SK-N-SH (cell line): ENCODE measurements at regions not wholly inside any gene's neighbourhood (a gene's known extent, or its start where the extent isn't known, plus 50 kb on each side); places are given as distances from the start of the nearest gene placed in this dataset.

Source experiments
- CTCF ChIP-seq: fragments of 200-600 bp; sonication (generic); IDR thresholded peaks from 2 replicates; pipeline ENCODE4 v1.6.1; 2017; ENCODE audit warnings: antibody characterized with exemption, mild to moderate bottlenecking, moderate library complexity
- ELF1 ChIP-seq: IDR thresholded peaks from 2 replicates; pipeline ENCODE4 v1.4.0; 2012
- EP300 ChIP-seq, 2 experiments: IDR thresholded peaks; 2 replicates each; pipeline versions ENCODE4 v1.4.0 to v1.6.1; 2012; ENCODE audit warnings: borderline replicate concordance in 1 of 2, low read depth in 1 of 2, low read length in 1 of 2
- EZH2phosphoT487 ChIP-seq: fragments of 200-600 bp; sonication (generic); IDR thresholded peaks from 2 replicates; pipeline ENCODE4 v1.6.1; 2017; ENCODE audit warnings: low read depth, mixed run types, mild to moderate bottlenecking, antibody characterized with exemption, moderate library complexity, borderline replicate concordance
- FOSL2 ChIP-seq: IDR thresholded peaks from 2 replicates; pipeline ENCODE4 v1.4.0; 2012; ENCODE audit warnings: low read depth, mild to moderate bottlenecking, moderate library complexity, borderline replicate concordance
- MAX ChIP-seq: IDR thresholded peaks from 2 replicates; pipeline ENCODE4 v1.4.0; 2012; ENCODE audit warnings: low read depth
- POLR2AphosphoS5 ChIP-seq: IDR thresholded peaks from 2 replicates; pipeline ENCODE4 v1.6.1; 2012; ENCODE audit warnings: low read depth, low read length
- RAD21 ChIP-seq: IDR thresholded peaks from 2 replicates; pipeline ENCODE4 v1.6.1; 2012; ENCODE audit warnings: mild to moderate bottlenecking, low read length
- RFX5 ChIP-seq: IDR thresholded peaks from 2 replicates; pipeline ENCODE4 v1.6.1; 2012; ENCODE audit warnings: mild to moderate bottlenecking, improper control_type of control experiment, low read length
- SIN3A ChIP-seq: IDR thresholded peaks from 2 replicates; pipeline ENCODE4 v1.6.1; 2012; ENCODE audit warnings: low read depth, mild to moderate bottlenecking, low read length, moderate library complexity, borderline replicate concordance
- TAF1 ChIP-seq: IDR thresholded peaks from 2 replicates; pipeline ENCODE4 v1.6.1; 2012; ENCODE audit warnings: low read depth, mild to moderate bottlenecking, low read length, moderate library complexity, borderline replicate concordance
- YY1 ChIP-seq: IDR thresholded peaks from 2 replicates; pipeline ENCODE4 v1.4.0; 2012; ENCODE audit warnings: low read depth, mild to moderate bottlenecking

DNA sequence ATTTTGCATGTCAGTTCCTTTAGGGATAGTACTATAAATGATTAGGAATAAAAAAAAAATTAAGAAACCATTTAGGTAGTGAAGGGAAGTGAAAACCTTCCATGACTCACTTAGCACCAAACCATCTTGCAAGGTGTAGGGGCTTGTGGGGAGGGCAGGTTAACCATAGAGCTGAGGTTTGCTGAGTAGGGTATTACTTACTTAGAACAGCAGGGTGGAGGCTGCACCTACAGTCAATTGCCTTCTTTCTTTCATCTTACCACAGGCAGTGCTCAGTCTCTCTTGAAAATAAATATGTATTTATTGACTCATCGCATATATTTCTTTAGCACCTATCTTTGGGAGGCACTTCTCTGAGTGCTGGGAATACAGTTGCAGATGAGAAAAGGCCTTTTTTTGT lies 104.9 kb upstream of the GIMD1 start:
- TF ChIP-seq TAF1 (no peak), ELF1 (no peak), YY1 (no peak), CTCF (no peak), EP300 (IDR thresholded peaks at IDR 0.05; ENCODE audit: borderline replicate concordance in 1 of 2, low read depth in 1 of 2, low read length in 1 of 2) (no peak), MAX (no peak), EZH2phosphoT487 (no peak), POLR2AphosphoS5 (no peak), RFX5 (no peak), RAD21 (no peak), SIN3A (no peak), FOSL2 (no peak)
